NCI-H460 (cell line): ENCODE measurements at regions not wholly inside any gene's neighbourhood (a gene's known extent, or its start where the extent isn't known, plus 50 kb on each side); places are given as distances from the start of the nearest gene placed in this dataset.

Experiments
- DNase-seq: peaks from one replicate; pipeline ENCODE4 v3.0.0-alpha.2; 2016; ENCODE audit warnings: low read depth; ENCODE audit errors: extremely low read depth

DNA sequence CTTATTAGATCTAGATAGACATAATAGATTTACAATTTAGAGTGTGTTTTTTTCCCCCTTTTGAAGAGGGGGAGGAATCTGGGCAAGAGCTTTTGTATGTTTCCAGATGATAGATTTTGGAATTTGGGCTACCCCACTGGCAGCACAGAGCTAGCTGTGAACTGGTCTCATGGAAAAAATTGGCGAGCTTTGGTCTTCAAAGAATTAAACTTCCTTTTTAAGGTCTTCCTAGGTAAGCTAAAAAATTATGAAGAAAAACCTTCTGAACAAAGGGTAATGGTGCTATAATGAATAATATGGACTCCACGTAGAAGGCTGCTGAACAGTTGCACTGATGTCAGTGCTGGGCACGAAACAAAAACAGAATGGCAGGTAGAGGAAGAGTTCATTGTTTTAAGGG lies 109.3 kb downstream of the ZIC5 start:
- no peak for DNase-seq

DNA sequence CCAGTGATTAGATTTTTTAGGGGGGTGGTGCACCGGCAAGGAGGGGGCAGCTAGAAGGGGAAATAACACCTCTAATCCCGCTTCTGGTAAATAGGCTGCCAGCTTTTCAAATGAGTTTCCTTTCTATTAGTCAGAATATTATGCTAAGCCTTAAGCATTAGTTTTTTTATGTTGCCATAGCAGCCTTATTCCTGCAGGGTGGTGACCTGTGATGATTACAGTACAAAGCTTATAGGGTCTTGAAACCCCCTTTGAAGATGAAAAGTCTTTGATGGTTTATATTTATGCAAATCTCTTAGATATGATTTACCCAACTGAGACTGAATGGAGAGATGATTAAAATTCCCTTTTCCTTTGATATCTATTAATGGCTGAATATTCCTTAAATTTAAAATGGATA lies 109.8 kb downstream of the ZIC5 start:
- no peak for DNase-seq

DNA sequence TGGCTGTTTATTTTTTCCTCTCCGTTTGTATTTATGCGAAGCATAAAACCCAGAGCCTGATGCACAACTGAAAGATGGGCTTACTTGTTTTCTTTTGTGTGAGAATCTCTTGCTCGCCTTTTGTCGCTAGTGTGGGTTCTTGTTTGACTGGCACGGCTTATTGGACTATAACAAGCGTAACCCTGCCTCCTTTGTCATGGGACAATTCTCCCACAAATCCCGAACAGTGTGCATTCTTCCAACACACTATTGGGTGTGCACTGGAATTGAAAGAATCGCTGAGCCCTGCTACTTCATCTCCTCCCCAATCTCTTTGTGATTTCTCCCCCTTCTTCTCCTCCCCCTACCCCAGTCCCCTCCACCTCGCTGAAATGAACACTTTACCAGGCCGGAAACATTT lies 110.8 kb downstream of the ZIC5 start:
- DNase-seq: no peak

DNA sequence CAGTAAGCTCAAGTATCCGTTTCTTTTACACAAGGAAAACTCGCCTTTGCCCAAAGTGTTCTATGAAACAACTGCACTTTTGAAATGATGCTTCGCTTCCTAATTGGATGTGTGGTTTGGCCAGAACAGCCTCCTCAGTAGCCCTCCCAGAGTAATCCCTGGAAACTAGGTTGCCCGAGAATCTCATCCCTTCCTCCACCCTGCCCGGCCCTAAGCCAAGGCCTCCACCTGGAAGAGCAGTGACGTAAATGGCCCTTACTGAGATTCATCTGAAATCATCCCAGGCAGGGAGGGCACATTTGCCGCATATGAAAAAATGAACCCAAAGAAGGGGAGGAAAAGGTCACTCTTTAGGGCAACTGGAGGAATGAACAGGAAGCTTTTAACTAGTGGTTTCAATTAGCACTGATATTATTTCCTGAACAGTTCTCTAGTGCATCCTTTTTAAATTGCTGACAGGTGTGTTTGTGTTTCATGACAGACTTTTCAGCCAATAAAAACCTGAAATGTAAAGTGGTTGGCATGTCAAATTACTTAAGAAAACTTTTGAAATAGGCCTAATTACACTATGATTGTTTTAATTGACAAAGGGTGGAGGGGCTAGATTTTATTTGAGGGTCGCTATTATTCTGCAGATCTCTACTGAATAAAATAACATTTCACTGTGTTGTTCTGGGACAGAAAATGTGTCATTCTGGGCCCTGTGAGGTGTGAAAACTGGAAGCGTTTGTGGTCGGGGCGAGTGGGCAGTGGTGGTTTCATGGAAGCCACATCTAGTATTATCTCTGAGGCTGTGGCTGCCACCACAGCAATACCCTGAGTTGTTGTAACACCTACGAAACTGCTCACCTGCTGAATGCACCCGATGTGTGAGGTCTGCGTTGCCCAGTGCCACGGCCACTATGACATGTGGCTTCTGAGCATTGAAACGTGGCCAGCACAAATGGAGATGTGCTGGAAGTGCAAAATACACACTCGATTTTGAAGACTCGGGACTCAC lies 112.1 kb downstream of the ZIC5 start:
- DNase-seq: no peak

- no peak for DNase-seq
Observed at GRCh38 chr13:99857738-99858137, 113.8 kb downstream of the ZIC5 start.

DNA sequence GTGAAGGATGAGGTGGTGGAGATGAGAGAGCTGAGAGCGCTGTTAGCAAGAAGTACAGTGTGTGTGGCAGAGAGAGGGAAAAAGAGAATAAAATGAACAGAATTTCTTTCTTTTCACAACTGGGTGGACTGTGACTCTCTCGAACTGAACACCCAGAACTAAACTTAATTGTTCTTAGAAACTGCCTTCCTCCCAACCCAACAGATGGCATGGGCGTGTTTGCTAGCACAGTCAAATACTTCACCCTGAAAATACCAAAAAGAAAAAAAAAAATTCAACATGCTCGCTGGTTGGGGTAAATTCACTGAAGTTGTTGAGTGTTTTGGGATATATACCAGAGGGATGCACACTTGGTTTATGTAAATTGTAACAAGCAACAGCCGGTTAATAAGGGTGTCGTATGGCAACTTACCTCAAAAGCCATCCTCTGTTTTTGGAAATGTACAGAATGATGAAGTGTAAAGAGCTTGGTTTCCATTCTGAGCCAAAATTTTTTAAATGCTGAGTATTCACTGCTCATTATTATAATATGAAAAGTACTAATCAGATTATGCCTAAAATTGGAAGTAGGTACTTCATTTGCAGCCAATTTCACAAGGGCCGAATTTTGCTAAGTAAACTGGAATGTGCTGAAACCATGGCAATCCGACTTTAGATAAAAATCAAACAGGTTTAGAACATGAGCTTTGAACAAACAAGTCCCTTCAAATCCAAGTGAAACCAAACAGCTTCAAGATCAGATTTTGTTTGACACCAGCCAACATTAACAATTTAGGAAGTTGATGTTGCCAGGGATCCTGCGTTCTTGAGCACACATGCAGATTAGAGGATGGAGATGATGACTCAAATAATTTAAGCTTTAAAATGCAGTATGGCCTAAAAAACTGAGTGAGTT lies 115.8 kb downstream of the ZIC5 start:
- no peak for DNase-seq

GRCh38 chr13:99854366-99854765 lies 117.2 kb downstream of the ZIC5 start:
- no peak for DNase-seq

- no peak for DNase-seq
Observed at GRCh38 chr13:99847318-99847750, 124.2 kb downstream of the ZIC5 start.

GRCh38 chr13:99845161-99845874 lies 126.2 kb downstream of the ZIC5 start:
- no peak for DNase-seq

GRCh38 chr13:99844421-99844820 lies 127.1 kb downstream of the ZIC5 start:
- DNase-seq: no peak

DNA sequence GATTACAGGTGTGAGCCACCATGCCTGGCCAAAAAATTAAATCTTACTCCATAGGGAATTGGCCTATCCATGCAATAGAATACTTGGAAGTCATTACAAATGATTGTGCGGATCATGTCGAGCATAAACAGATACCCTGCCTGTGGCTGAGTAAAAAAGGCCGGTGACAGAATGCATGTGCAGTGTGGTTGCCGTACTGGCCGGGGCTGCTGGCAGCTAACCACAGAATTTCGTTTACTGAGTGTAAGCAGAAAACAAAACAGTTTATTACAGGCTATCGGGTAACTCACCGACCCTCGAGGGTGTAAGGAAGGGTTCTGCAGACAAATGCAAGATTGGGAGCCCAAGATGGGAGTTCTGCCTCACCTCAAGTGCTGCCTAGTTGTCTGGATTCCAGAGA lies 127.7 kb downstream of the ZIC5 start:
- no peak for DNase-seq

DNA sequence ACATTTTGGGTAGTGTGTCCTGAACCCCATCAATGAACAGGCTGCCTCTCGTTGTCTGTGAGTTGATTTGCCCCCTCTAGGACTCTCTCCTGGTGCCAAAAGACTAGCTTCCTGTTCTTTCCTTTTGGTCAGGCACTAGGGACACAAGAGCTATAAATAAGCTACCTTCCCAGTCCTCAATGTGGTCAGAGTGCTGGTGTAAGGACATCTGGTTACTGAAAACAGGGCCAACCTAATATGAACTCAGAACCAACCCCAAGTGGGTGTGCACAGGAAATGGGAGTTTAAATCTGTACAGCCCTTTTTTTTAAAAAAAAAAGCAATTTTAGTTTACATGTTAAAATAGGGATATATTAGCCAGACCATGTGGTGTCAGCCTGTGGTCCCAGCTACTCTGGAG lies 129.2 kb downstream of the ZIC5 start:
- DNase-seq: no peak

- DNase-seq: no peak
Observed at GRCh38 chr13:99836291-99836690, 135.3 kb downstream of the ZIC5 start.

DNA sequence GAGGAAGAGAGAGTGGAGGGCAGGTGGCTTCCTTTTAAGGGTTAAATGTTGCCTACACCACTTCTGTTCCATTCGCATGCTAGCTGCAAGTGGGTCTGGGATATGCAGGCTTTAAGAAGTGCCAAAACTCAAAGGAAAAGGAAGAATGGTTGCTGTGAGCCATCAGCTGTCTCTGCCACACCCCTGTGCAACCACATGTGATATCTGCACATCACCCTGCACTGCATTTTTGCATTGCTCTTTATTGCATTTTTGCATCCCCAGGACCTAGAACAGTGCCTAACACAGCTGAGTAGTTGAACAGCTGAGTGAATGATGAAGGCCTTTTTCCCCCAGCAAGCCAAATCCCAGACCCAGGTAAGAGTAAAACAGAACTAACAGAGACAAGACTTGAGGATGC lies 136.1 kb downstream of the ZIC5 start:
- no peak for DNase-seq

DNA sequence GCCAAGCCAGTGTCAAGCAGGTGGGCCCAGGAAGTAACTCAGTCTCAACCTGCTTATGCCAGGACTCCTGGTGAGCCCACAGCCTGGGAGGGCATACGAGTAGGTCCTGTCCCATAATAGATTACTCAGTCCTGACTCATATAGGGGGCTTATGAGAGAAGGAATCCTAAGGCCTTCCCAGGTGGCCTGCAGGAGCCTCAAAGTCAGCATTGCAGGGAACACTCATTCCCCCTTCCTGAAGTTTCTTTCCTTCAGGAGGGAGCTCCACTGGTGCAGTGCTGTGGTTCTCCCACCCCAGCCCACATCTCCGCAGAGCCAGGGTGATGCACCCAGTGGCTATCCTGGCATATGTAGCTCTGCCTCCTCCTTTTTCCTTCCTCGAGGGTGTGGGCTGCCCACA lies 137.3 kb downstream of the ZIC5 start:
- DNase-seq: no peak

- no peak for DNase-seq
Observed at GRCh38 chr13:99832347-99832746, 139.2 kb downstream of the ZIC5 start.

DNA sequence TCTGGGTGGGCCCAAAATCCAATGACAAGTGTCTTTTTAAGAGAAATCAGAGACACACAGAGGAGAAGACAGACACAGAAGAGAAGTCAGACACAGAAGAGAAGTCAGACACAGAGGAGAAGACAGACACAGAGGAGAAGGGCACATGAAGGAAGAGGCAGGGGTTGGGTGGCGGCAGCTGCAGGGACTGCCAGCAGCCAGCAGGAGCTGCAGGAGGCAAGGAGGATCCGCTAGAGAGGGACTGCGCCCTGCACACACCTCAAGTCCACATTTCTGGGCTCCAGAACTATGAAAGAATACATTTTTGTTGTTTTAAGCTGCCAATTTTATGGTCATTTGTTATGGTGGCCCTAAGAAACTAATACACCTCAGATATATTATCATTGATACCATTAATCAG lies 140.6 kb downstream of the ZIC5 start:
- no peak for DNase-seq

- no peak for DNase-seq
Observed at GRCh38 chr13:99829593-99830239, 141.9 kb downstream of the ZIC5 start.

- DNase-seq: no peak
Observed at GRCh38 chr13:99829161-99829560, 142.4 kb downstream of the ZIC5 start.

GRCh38 chr13:99828735-99829134 lies 142.8 kb downstream of the ZIC5 start:
- DNase-seq: no peak
